Chondrocyte (in vitro differentiated cells): ENCODE measurements at regions not wholly inside any gene's neighbourhood (a gene's known extent, or its start where the extent isn't known, plus 50 kb on each side); places are given as distances from the start of the nearest gene placed in this dataset.
"Not testable (repeated sequence)": the region's sequence is repeated elsewhere in the genome, so short reads cannot be mapped to it uniquely, and the experiment has no call there.

ENCODE experiments used
- DNase-seq: peaks from one replicate; pipeline ENCODE4 v3.0.0; 2021; ENCODE audit warnings: mixed read lengths, low spot score
- H3K27ac Mint-ChIP-seq: one replicate; pipeline ENCODE4 v1.8.0; 2021; ENCODE audit warnings: mild to moderate bottlenecking, moderate library complexity, mixed read lengths; ENCODE audit not compliant: unreplicated experiment
- H3K27me3 Mint-ChIP-seq: 2 replicates; pipeline ENCODE4 v1.8.0; 2021; ENCODE audit warnings: low read depth, mixed read lengths
- H3K36me3 Mint-ChIP-seq: 2 replicates; pipeline ENCODE4 v1.8.0; 2021; ENCODE audit warnings: low read depth, mixed read lengths
- H3K4me1 Mint-ChIP-seq: 2 replicates; pipeline ENCODE4 v1.8.0; 2021; ENCODE audit warnings: low read depth, mild to moderate bottlenecking, mixed read lengths
- H3K4me3 Mint-ChIP-seq: one replicate; pipeline ENCODE4 v1.8.0; 2021; ENCODE audit warnings: mild to moderate bottlenecking, moderate library complexity, mixed read lengths; ENCODE audit not compliant: unreplicated experiment
- H3K9me3 Mint-ChIP-seq: 2 replicates; pipeline ENCODE4 v1.8.0; 2021; ENCODE audit warnings: low read depth, mixed read lengths
- TF ChIP-seq, protein P1 (sequence below): fragments of 200-600 bp; sonication (generic); IDR thresholded peaks from 2 replicates; pipeline ENCODE4 v1.5.0; 2021; ENCODE audit warnings: antibody characterized with exemption, mild to moderate bottlenecking, moderate library complexity

- H3K9me3 Mint-ChIP-seq: peaks cover 15% of the 10 kb centered on the region
- TF ChIP-seq, protein P1, sequence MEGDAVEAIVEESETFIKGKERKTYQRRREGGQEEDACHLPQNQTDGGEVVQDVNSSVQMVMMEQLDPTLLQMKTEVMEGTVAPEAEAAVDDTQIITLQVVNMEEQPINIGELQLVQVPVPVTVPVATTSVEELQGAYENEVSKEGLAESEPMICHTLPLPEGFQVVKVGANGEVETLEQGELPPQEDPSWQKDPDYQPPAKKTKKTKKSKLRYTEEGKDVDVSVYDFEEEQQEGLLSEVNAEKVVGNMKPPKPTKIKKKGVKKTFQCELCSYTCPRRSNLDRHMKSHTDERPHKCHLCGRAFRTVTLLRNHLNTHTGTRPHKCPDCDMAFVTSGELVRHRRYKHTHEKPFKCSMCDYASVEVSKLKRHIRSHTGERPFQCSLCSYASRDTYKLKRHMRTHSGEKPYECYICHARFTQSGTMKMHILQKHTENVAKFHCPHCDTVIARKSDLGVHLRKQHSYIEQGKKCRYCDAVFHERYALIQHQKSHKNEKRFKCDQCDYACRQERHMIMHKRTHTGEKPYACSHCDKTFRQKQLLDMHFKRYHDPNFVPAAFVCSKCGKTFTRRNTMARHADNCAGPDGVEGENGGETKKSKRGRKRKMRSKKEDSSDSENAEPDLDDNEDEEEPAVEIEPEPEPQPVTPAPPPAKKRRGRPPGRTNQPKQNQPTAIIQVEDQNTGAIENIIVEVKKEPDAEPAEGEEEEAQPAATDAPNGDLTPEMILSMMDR: no peak
Observed at GRCh38 chr7:19560111-19560883, 148.5 kb downstream of the POLR1F start.

GRCh38 chr7:19558527-19558926, 150.3 kb downstream of the POLR1F start:
- TF ChIP-seq, protein P1: no peak

More at GRCh38 chr7:19560111-19560883, 148.5 kb downstream of the POLR1F start:
- Mint-ChIP-seq H3K27ac (peak overlapping the region; percentile 96), H3K36me3 (peaks cover 2% of the 10 kb centered on the region), H3K4me3 (peak overlapping the region; percentile 34), H3K4me1 (peaks cover 46% of the 10 kb centered on the region), H3K27me3 (no peaks in the 10 kb centered on the region)
- no peak for DNase-seq

GRCh38 chr7:19557726-19558465, 150.9 kb downstream of the POLR1F start:
- peak overlapping the region; percentile 41 for H3K27ac Mint-ChIP-seq

More at GRCh38 chr7:19558527-19558926, 150.3 kb downstream of the POLR1F start:
- peaks cover 55% of the 10 kb centered on the region for H3K4me1 Mint-ChIP-seq
- H3K27ac Mint-ChIP-seq: peak overlapping the region; percentile 34
- H3K36me3 Mint-ChIP-seq: peaks cover 2% of the 10 kb centered on the region
- H3K9me3 Mint-ChIP-seq: peaks cover 15% of the 10 kb centered on the region
- no peak for DNase-seq
- no peak overlapping the region for H3K4me3 Mint-ChIP-seq
- H3K27me3 Mint-ChIP-seq: no peaks in the 10 kb centered on the region

GRCh38 chr7:19554581-19554980, 154.3 kb downstream of the POLR1F start:
- Mint-ChIP-seq H3K27me3 (no peaks in the 10 kb centered on the region), H3K27ac (no peak overlapping the region), H3K4me3 (no peak overlapping the region), H3K4me1 (peaks cover 39% of the 10 kb centered on the region), H3K36me3 (no peaks in the 10 kb centered on the region), H3K9me3 (peaks cover 9% of the 10 kb centered on the region)
- no peak for DNase-seq
- TF ChIP-seq, protein P1: no peak

More at GRCh38 chr7:19557726-19558465, 150.9 kb downstream of the POLR1F start:
- no peaks in the 10 kb centered on the region for H3K27me3 Mint-ChIP-seq
- H3K9me3 Mint-ChIP-seq: peaks cover 15% of the 10 kb centered on the region
- no peak for DNase-seq
- peaks cover 55% of the 10 kb centered on the region for H3K4me1 Mint-ChIP-seq
- peaks cover 2% of the 10 kb centered on the region for H3K36me3 Mint-ChIP-seq
- TF ChIP-seq, protein P1: no peak
- no peak overlapping the region for H3K4me3 Mint-ChIP-seq

- no peak for DNase-seq
- H3K9me3 Mint-ChIP-seq: peaks cover 9% of the 10 kb centered on the region
- H3K4me3 Mint-ChIP-seq: no peak overlapping the region
- H3K27ac Mint-ChIP-seq: no peak overlapping the region
- no peaks in the 10 kb centered on the region for H3K27me3 Mint-ChIP-seq
- TF ChIP-seq, protein P1: no peak
- H3K4me1 Mint-ChIP-seq: peaks cover 19% of the 10 kb centered on the region
- H3K36me3 Mint-ChIP-seq: no peaks in the 10 kb centered on the region
Observed at GRCh38 chr7:19552576-19552975, 156.3 kb downstream of the POLR1F start.

GRCh38 chr7:19549246-19549645, 159.6 kb downstream of the POLR1F start:
- H3K4me1 Mint-ChIP-seq: peaks cover 10% of the 10 kb centered on the region
- not testable (repeated sequence) for H3K36me3 Mint-ChIP-seq, H3K27ac Mint-ChIP-seq, H3K27me3 Mint-ChIP-seq, H3K4me3 Mint-ChIP-seq, DNase-seq
- H3K9me3 Mint-ChIP-seq: peaks cover 20% of the 10 kb centered on the region
